ENCODE measurements at regions not wholly inside any gene's neighbourhood (a gene's known extent, or its start where the extent isn't known, plus 50 kb on each side); places are given as distances from the start of the nearest gene placed in this dataset.

- no peak for TF ChIP-seq EP300 (IDR thresholded peaks at IDR 0.05)
- TF ChIP-seq, protein P1, sequence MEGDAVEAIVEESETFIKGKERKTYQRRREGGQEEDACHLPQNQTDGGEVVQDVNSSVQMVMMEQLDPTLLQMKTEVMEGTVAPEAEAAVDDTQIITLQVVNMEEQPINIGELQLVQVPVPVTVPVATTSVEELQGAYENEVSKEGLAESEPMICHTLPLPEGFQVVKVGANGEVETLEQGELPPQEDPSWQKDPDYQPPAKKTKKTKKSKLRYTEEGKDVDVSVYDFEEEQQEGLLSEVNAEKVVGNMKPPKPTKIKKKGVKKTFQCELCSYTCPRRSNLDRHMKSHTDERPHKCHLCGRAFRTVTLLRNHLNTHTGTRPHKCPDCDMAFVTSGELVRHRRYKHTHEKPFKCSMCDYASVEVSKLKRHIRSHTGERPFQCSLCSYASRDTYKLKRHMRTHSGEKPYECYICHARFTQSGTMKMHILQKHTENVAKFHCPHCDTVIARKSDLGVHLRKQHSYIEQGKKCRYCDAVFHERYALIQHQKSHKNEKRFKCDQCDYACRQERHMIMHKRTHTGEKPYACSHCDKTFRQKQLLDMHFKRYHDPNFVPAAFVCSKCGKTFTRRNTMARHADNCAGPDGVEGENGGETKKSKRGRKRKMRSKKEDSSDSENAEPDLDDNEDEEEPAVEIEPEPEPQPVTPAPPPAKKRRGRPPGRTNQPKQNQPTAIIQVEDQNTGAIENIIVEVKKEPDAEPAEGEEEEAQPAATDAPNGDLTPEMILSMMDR (IDR thresholded peaks at IDR 0.05): no peak
These were observed 71.4 kb upstream of the PLCL2 start for GRCh38 chr3:16813336-16813735.
